ENCODE measurements at regions not wholly inside any gene's neighbourhood (a gene's known extent, or its start where the extent isn't known, plus 50 kb on each side); places are given as distances from the start of the nearest gene placed in this dataset.

DNA sequence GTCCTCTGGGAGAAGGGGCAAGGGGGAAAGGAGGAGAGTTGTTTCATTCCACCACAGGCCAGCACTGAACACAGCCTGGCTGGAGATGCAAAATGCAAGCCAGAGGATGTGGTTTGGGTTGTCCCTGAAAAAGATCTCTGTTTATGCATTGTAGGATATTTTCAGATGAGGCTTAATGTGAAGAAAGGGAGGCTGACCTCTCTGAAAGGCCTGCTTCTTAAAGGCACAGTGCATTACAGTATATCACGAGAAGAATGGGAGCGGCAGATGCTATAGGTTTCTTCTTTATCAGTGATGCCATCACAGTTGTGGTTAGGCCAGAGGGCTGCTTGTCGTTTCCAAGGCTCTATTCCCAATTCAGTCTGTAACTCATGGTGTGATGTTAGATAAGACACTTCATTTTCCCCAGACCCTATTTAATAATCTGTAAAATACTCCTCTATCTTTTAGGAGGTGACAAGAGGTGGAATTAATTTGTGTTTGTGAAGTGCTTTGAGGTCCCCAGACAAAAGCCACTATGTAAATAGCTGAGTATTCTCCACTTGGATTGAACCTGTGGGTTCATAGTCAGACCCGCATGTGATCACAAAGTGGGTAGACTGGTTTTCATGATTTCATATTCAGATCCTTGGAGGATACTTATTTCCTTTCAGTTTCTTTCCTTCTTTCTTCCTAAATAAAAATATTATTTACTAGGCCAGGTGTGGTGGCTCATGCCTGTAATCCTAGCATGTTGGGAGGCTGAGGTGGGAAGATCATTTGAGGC lies 76.5 kb upstream of the WDR26 start:
- Histone ChIP-seq H3K9me3 (ENCODE audit: low read length) (no peaks in the 10 kb centered on the region), H3K27me3 (ENCODE audit: insufficient read depth, low read length, poor library complexity, severe bottlenecking) (no peaks in the 10 kb centered on the region), H3K27ac (ENCODE audit: low read depth, low read length) (no peak overlapping the region), H3K4me1 (ENCODE audit: insufficient read depth, low read length) (peaks cover 3% of the 10 kb centered on the region), H3K4me3 (ENCODE audit: low read length) (no peak overlapping the region), H3K36me3 (ENCODE audit: insufficient read depth, low read length) (no peaks in the 10 kb centered on the region)
- ChIA-PET POLR2A (no interaction called here), CTCF (interaction anchor here (0.7 kb wide), 1 partner anchor 834 kb away, joined by 3 read pairs; no protein-coding TSS in a partner anchor)
- Mint-ChIP-seq H3K36me3 (no peaks in the 10 kb centered on the region), H3K4me1 (peaks cover 6 to 7% (median 7%) of the 10 kb centered on the region in 3 donors), H3K4me3 (no peak overlapping the region), H3K27ac (no peak overlapping the region), H3K27me3 (no peaks in the 10 kb centered on the region), H3K9me3 (no peaks in the 10 kb centered on the region)
- no peak for DNase-seq

DNA sequence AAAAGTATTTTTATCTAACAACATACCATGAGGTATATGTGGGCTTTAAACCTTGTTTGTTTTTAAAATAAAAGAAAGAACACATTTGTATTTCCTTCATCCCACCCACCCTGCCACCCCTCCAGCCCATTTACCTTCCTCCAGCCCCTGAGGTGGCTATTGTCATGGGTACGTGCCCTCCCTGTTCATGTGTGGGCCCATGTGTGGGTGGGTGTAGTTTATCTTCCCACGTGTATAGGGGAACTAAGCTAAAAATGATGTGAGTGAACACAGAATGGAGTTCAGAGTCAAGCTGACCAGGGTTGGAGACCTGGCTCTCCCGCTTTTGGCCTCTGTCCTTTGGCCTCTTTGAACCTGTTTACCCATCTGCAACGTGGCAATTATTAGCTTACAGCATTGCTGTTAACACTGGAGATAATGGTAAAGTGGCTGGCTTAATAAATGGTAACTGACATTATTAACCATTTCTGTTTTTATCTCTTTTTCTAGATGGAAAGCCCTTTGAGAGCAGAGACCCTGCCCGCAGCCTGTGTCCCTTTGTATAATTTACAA lies 78.1 kb upstream of the WDR26 start:
- Histone ChIP-seq H3K27me3 (ENCODE audit: insufficient read depth, low read length, poor library complexity, severe bottlenecking) (no peaks in the 10 kb centered on the region), H3K9me3 (ENCODE audit: low read length) (no peaks in the 10 kb centered on the region), H3K4me3 (ENCODE audit: low read length) (no peak overlapping the region), H3K36me3 (ENCODE audit: insufficient read depth, low read length) (no peaks in the 10 kb centered on the region), H3K4me1 (ENCODE audit: insufficient read depth, low read length) (peaks cover 3% of the 10 kb centered on the region), H3K27ac (ENCODE audit: low read depth, low read length) (no peak overlapping the region)
- POLR2A ChIA-PET: no interaction called here
- CTCF ChIA-PET: interaction anchor here (0.7 to 4.2 kb wide), 14 partner anchors 8 to 412 kb away, joined by 3 to 22 read pairs (median 3); no protein-coding TSS in a partner anchor
- Mint-ChIP-seq H3K4me1 (peaks cover 6 to 7% (median 7%) of the 10 kb centered on the region in 3 donors), H3K9me3 (no peaks in the 10 kb centered on the region), H3K27me3 (no peaks in the 10 kb centered on the region), H3K4me3 (no peak overlapping the region), H3K36me3 (no peaks in the 10 kb centered on the region), H3K27ac (no peak overlapping the region)
- DNase-seq: no peak

DNA sequence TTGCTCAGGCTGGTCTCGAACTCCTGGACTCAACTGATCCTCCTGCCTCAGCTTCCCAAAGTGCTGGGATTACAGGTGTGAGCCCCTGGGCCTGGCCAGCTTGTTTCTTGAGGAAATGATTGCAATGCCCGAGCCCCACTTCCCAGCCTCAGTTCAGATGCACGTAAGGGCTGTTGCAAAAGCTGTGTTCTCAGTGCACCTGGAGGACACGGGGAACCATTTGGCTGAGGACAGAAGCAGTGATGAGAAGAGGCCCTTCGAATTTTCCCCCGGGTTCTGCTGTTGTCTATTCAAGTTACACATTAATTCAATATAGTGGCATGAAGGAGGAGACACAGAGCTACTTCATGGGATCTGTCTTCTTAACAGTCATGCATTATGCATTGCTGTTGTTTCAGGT lies 78.8 kb upstream of the WDR26 start:
- Histone ChIP-seq H3K27ac (ENCODE audit: low read depth, low read length) (no peak overlapping the region), H3K36me3 (ENCODE audit: insufficient read depth, low read length) (no peaks in the 10 kb centered on the region), H3K4me1 (ENCODE audit: insufficient read depth, low read length) (peaks cover 3% of the 10 kb centered on the region), H3K9me3 (ENCODE audit: low read length) (no peaks in the 10 kb centered on the region), H3K27me3 (ENCODE audit: insufficient read depth, low read length, poor library complexity, severe bottlenecking) (no peaks in the 10 kb centered on the region), H3K4me3 (ENCODE audit: low read length) (no peak overlapping the region)
- DNase-seq: no peak
- ChIA-PET POLR2A (no interaction called here), CTCF (interaction anchor here (0.7 to 4.2 kb wide), 18 partner anchors 9 to 411 kb away, joined by 3 to 22 read pairs (median 4); no protein-coding TSS in a partner anchor)
- Mint-ChIP-seq H3K4me3 (no peak overlapping the region), H3K27ac (peak overlapping the region in 1 of 8 donors; percentile 54), H3K9me3 (no peaks in the 10 kb centered on the region), H3K27me3 (no peaks in the 10 kb centered on the region), H3K36me3 (no peaks in the 10 kb centered on the region), H3K4me1 (peaks cover 6 to 7% (median 7%) of the 10 kb centered on the region in 3 donors)

DNA sequence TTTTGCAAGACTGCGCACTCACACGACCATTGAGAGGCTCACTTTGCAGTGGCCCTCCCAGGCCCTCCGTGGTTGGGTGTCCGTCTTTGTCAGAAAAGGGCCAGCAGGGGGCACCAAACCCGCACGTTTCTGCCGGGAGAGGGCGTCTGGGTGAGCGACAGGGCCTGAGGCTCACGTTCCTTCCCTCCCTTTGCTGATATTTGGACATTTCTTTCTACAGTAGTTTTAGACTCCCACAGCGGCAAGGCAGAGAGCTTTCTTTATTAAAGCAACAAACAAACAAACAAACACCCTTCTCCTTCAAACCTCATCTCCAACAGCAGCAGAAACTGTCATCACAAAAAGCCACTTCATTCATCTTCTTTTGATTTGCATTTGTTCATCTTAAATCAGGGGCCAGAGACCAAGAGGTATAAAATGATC lies 79.2 kb upstream of the WDR26 start:
- ChIA-PET POLR2A (no interaction called here), CTCF (interaction anchor here (0.9 to 4.2 kb wide), 15 partner anchors 9 to 409 kb away, joined by 3 to 22 read pairs (median 4); no protein-coding TSS in a partner anchor)
- Histone ChIP-seq H3K4me1 (ENCODE audit: insufficient read depth, low read length) (peaks cover 3% of the 10 kb centered on the region), H3K36me3 (ENCODE audit: insufficient read depth, low read length) (no peaks in the 10 kb centered on the region), H3K27me3 (ENCODE audit: insufficient read depth, low read length, poor library complexity, severe bottlenecking) (no peaks in the 10 kb centered on the region), H3K4me3 (ENCODE audit: low read length) (no peak overlapping the region), H3K9me3 (ENCODE audit: low read length) (no peaks in the 10 kb centered on the region), H3K27ac (ENCODE audit: low read depth, low read length) (no peak overlapping the region)
- Mint-ChIP-seq H3K9me3 (no peaks in the 10 kb centered on the region), H3K4me3 (no peak overlapping the region), H3K4me1 (peaks cover 6 to 7% (median 7%) of the 10 kb centered on the region in 3 donors), H3K27ac (peak overlapping the region in 3 of 8 donors; percentile 0 to 54 (median 24)), H3K36me3 (no peaks in the 10 kb centered on the region), H3K27me3 (no peaks in the 10 kb centered on the region)
- DNase-seq: peak; percentile 62 to 86 (median 68)

DNA sequence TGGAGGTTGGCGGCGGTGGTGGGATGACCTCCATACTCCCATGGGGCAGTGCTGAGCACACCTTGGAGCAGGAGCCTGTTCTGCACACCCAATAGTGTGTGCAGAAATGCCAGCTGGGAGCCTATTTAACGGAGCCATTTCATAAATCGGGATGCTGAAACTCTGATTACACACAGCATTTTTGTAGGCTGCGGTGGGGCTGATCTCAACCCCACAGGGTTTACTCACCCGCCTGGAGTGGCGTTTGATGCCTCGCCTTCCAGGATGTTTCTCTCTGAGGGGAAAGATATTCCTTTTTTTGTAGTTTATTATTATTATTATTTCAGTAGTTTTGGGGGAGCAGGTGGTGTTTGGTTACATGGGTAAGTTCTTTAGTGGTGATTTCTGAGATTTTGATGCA lies 82.6 kb upstream of the WDR26 start:
- no peak overlapping the region for H3K27ac Mint-ChIP-seq
- ChIA-PET POLR2A (no interaction called here), CTCF (no interaction called here)
- Histone ChIP-seq H3K4me1 (ENCODE audit: insufficient read depth, low read length) (peaks cover 3% of the 10 kb centered on the region), H3K27ac (ENCODE audit: low read depth, low read length) (no peak overlapping the region), H3K9me3 (ENCODE audit: low read length) (no peaks in the 10 kb centered on the region), H3K36me3 (ENCODE audit: insufficient read depth, low read length) (no peaks in the 10 kb centered on the region), H3K4me3 (ENCODE audit: low read length) (no peak overlapping the region), H3K27me3 (ENCODE audit: insufficient read depth, low read length, poor library complexity, severe bottlenecking) (no peaks in the 10 kb centered on the region)
- DNase-seq: no peak
- no peaks in the 10 kb centered on the region for H3K36me3 Mint-ChIP-seq
- no peak overlapping the region for H3K4me3 Mint-ChIP-seq
- H3K27me3 Mint-ChIP-seq: no peaks in the 10 kb centered on the region
- peaks cover 6 to 7% (median 7%) of the 10 kb centered on the region in 3 donors for H3K4me1 Mint-ChIP-seq
- no peaks in the 10 kb centered on the region for H3K9me3 Mint-ChIP-seq

DNA sequence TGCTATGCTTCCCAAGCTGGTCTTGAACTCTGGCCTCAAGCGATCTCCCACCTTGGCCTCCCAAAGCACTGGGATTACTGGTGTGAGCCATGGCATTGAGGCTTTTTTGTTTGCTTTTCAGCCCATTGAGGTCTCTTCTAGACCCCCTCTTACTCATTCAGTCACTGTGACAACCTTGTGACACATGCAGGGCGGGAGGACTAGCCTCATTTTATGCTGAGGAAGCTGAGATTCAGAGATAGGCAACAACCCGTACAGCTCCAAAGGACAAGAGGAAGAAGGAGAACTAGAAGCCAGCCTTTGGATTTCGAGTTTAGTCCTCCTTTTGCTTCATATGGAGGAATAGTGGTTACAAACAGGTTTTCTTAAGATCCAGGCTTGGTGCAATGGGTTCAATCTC lies 83.9 kb upstream of the WDR26 start:
- CTCF ChIA-PET: no interaction called here
- POLR2A ChIA-PET: no interaction called here
- no peak overlapping the region for H3K4me3 Mint-ChIP-seq

DNA sequence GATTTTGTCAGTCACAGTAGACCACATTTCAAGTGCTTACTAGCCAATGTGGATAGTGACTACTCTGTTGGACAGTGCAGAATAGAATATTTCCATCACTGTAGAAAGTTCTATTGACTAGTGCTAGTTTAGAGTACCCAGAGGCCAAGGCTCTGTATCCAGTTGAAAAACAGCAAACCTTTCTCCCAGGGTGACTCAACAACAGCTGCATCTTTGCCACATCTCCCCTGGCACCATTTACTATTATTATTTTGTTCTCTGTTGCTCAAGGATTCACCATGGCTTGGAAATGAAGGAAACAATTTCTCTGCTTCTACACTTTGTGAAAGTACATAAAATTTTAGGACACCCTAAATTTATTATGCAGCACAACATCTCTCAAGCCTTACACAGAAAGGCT lies 85.3 kb upstream of the WDR26 start:
- Mint-ChIP-seq H3K4me3 (no peak overlapping the region), H3K4me1 (no peaks in the 10 kb centered on the region), H3K27me3 (no peaks in the 10 kb centered on the region), H3K9me3 (no peaks in the 10 kb centered on the region), H3K27ac (no peak overlapping the region), H3K36me3 (no peaks in the 10 kb centered on the region)
- DNase-seq: no peak
- H3K36me3 ChIP-seq (ENCODE audit: insufficient read depth, low read length): no peaks in the 10 kb centered on the region
- no peaks in the 10 kb centered on the region for H3K9me3 ChIP-seq (ENCODE audit: low read length)
- ChIA-PET CTCF (no interaction called here), POLR2A (no interaction called here)
- no peak overlapping the region for H3K4me3 ChIP-seq (ENCODE audit: low read length)
- no peaks in the 10 kb centered on the region for H3K27me3 ChIP-seq (ENCODE audit: insufficient read depth, low read length, poor library complexity, severe bottlenecking)
- no peak overlapping the region for H3K27ac ChIP-seq (ENCODE audit: low read depth, low read length)
- H3K4me1 ChIP-seq (ENCODE audit: insufficient read depth, low read length): no peaks in the 10 kb centered on the region

More for the DNA sequence above, 83.9 kb upstream of the WDR26 start:
- no peak overlapping the region for H3K27ac Mint-ChIP-seq
- Histone ChIP-seq H3K4me1 (ENCODE audit: insufficient read depth, low read length) (peaks cover 2% of the 10 kb centered on the region), H3K27ac (ENCODE audit: low read depth, low read length) (no peak overlapping the region), H3K36me3 (ENCODE audit: insufficient read depth, low read length) (no peaks in the 10 kb centered on the region), H3K27me3 (ENCODE audit: insufficient read depth, low read length, poor library complexity, severe bottlenecking) (no peaks in the 10 kb centered on the region), H3K9me3 (ENCODE audit: low read length) (no peaks in the 10 kb centered on the region), H3K4me3 (ENCODE audit: low read length) (no peak overlapping the region)
- no peaks in the 10 kb centered on the region for H3K36me3 Mint-ChIP-seq
- H3K9me3 Mint-ChIP-seq: no peaks in the 10 kb centered on the region
- DNase-seq: no peak
- H3K27me3 Mint-ChIP-seq: no peaks in the 10 kb centered on the region
- H3K4me1 Mint-ChIP-seq: peaks cover 6% of the 10 kb centered on the region in 3 donors

DNA sequence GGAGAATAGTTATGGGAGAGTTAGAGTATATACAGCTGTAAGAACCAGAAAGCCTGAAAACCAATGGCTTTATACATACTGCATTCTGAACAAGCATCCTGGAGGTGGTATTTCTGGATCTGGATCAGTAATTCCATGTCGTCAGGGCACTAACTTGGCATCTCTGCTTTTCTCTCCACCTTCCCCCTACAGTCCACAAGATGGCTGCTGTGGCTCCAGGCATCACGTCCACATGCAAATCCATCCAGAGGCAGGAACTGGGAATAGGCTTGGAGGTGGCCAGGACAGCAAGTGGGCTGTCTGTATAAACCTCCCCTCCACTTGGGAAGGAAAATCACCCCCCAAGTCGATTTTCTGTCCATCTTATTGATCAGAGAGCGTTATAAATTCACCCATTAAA lies 86.2 kb upstream of the WDR26 start:
- Histone ChIP-seq H3K36me3 (ENCODE audit: insufficient read depth, low read length) (no peaks in the 10 kb centered on the region), H3K27me3 (ENCODE audit: insufficient read depth, low read length, poor library complexity, severe bottlenecking) (no peaks in the 10 kb centered on the region), H3K9me3 (ENCODE audit: low read length) (no peaks in the 10 kb centered on the region), H3K27ac (ENCODE audit: low read depth, low read length) (no peak overlapping the region), H3K4me1 (ENCODE audit: insufficient read depth, low read length) (no peaks in the 10 kb centered on the region), H3K4me3 (ENCODE audit: low read length) (no peak overlapping the region)
- Mint-ChIP-seq H3K27ac (peak overlapping the region in 1 of 8 donors; percentile 18), H3K9me3 (no peaks in the 10 kb centered on the region), H3K4me3 (no peak overlapping the region), H3K36me3 (no peaks in the 10 kb centered on the region), H3K27me3 (no peaks in the 10 kb centered on the region), H3K4me1 (no peaks in the 10 kb centered on the region)
- POLR2A ChIA-PET: no interaction called here
- no peak for DNase-seq
- CTCF ChIA-PET: no interaction called here

Measured in CD8-positive, alpha-beta memory T cell (primary cell).